Heart right ventricle (tissue), 16 donors: ENCODE measurements at regions not wholly inside any gene's neighbourhood (a gene's known extent, or its start where the extent isn't known, plus 50 kb on each side); places are given as distances from the start of the nearest gene placed in this dataset.
"Not testable (repeated sequence)": the region's sequence is repeated elsewhere in the genome, so short reads cannot be mapped to it uniquely, and the experiment has no call there.

Experiments
- ATAC-seq, 8 donors: fragments of 200-7000 bp; cut with Tn5 transposase; one replicate each; pipeline ENCODE4 v1.9.1; 2020; ENCODE audit warnings: mild to moderate bottlenecking in 8 of 8, moderate library complexity in 8 of 8, moderate number of reproducible peaks in 1 of 8
- DNase-seq, 2 donors: peaks; one replicate each; pipeline ENCODE4 v3.0.0-alpha.2; 2020
- H3K27ac ChIP-seq, 10 donors: fragments of 200-600 bp; sonication (generic) in 2 of 10; one replicate each; pipeline versions ENCODE4 v1.5.0 to v1.8.0; 2020 to 2022; ENCODE audit warnings: mild to moderate bottlenecking in 3 of 10
- H3K27me3 ChIP-seq, 7 donors: fragments of 200-600 bp; one replicate each; pipeline ENCODE4 v1.8.0; 2021 to 2022; ENCODE audit warnings: mild to moderate bottlenecking in 2 of 7
- H3K36me3 ChIP-seq, 9 donors: fragments of 200-600 bp; sonication (generic) in 1 of 9; one replicate each; pipeline versions ENCODE4 v1.5.0 to v1.8.0; 2020 to 2022; ENCODE audit warnings: mild to moderate bottlenecking in 2 of 9
- H3K4me1 ChIP-seq, 9 donors: fragments of 200-600 bp; sonication (generic) in 1 of 9; one replicate each; pipeline versions ENCODE4 v1.5.0 to v1.8.0; 2020 to 2022; ENCODE audit warnings: mild to moderate bottlenecking in 4 of 9
- H3K4me3 ChIP-seq, 10 donors: fragments of 200-600 bp; sonication (generic) in 2 of 10; one replicate each; pipeline versions ENCODE4 v1.5.0 to v1.8.0; 2020 to 2022; ENCODE audit warnings: mild to moderate bottlenecking in 7 of 10, moderate library complexity in 2 of 10
- H3K9me3 ChIP-seq, 11 donors: fragments of 200-600 bp in 10 of 11; sonication (generic) in 2 of 11; one replicate each; pipeline versions ENCODE4 v1.5.0 to v1.8.0; 2013 to 2022; ENCODE audit warnings: mild to moderate bottlenecking in 2 of 11, control low read depth in 1 of 11, moderate library complexity in 1 of 11
- WGBS, 2 donors: extraction: QIAGEN DNeasy Blood & Tissue Kit; methylation state at CpG; one replicate each; pipeline ENCODE4 v1.1.7; 2013; ENCODE audit warnings: inconsistent platforms in 1 of 2; 5-methylcytosine and 5-hydroxymethylcytosine counted together
- intact Hi-C, 10 donors: fragments of 100-400 bp; cut with DNase I; formaldehyde crosslinking; loops; one replicate each; pipeline versions ENCODE4 v1.11.1 to v1.14.2; 2022
- TF ChIP-seq, protein P1 (sequence below), 9 donors: fragments of 200-600 bp; sonication (generic) in 2 of 9; IDR thresholded peaks; one replicate each; pipeline versions ENCODE4 v1.5.0 to v1.8.0; 2021 to 2022; ENCODE audit warnings: antibody characterized with exemption in 9 of 9, mild to moderate bottlenecking in 5 of 9, moderate library complexity in 1 of 9
- donor health status: Arrhythmogenic right ventricular cardiomyopathy.
- donor health status: ischemic (EF 13 %, LVEDD 7.1; RV severe dilation, severe dysfunction).
- donor health status: healthy with polysubstance abuse.
- donor health status: DM: no; HTN: yes; CAD: no.
- donor health status: DM: no; HTN: no; CAD: no.
- donor health status: ischemic (EF 25% LVEDD 6.9; RV normal size, moderate dysfunction).
- donor health status: ischemic (EF 25% LVEDD 5.7; RV mildly dilated, moderate dysfunction).
- donor health status: healthy.
- donor health status: DM: yes; HTN: yes; CAD: no.
- donor health status: Ischemic cardiomyopathy.
- donor health status: ischemic (EF 35%, LVEDD 5.7; RV mildly dilated, moderate dysfunction).
- donor health status: nonischemic (EF 11% LVEDD 7.7; RV severe dilation, severe dysfunction).
- donor health status: DM: yes; HTN: yes; CAD: no.
- donor health status: PGD.
- donor health status: ischemic (EF 29% LVEDD 5.4; RV normal size, mild dysfunction).
- donor health status: nonischemic (EF 23%, LVEDD 6.1; RV moderate dilation, normal function).

DNA sequence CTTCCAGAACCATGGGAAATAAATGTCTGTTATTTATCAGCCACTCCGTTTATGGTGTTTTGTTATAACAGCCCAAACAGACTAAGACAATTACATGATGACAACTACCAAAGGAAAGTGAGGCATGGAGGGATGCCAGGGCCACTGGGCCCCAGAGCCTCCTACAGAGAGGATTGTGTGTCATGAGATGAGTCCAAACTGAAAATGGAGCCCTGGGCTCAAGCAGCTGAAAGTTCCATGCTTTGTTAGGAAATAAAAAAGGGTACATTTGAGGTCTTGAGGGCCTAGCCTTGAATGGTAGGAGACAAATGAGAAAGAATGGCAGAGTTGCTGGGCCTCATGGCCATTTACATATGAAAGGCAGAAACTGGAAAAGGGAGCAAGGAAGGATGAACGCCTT, 586.5 kb downstream of the CETN3 start:
- Histone ChIP-seq H3K27ac (no peak overlapping the region), H3K27me3 (no peaks in the 10 kb centered on the region), H3K9me3 (peaks cover 0 to 10% (median 0%) of the 10 kb centered on the region in 11 donors), H3K36me3 (no peaks in the 10 kb centered on the region), H3K4me3 (no peak overlapping the region), H3K4me1 (no peaks in the 10 kb centered on the region)
- no peak for ATAC-seq
- intact Hi-C loops, result no loop called here
- WGBS, 2 donors, result 87 to 91% methylated on average over 2 of the region's 2 CpGs
- DNase-seq, result no peak
- TF ChIP-seq, protein P1, sequence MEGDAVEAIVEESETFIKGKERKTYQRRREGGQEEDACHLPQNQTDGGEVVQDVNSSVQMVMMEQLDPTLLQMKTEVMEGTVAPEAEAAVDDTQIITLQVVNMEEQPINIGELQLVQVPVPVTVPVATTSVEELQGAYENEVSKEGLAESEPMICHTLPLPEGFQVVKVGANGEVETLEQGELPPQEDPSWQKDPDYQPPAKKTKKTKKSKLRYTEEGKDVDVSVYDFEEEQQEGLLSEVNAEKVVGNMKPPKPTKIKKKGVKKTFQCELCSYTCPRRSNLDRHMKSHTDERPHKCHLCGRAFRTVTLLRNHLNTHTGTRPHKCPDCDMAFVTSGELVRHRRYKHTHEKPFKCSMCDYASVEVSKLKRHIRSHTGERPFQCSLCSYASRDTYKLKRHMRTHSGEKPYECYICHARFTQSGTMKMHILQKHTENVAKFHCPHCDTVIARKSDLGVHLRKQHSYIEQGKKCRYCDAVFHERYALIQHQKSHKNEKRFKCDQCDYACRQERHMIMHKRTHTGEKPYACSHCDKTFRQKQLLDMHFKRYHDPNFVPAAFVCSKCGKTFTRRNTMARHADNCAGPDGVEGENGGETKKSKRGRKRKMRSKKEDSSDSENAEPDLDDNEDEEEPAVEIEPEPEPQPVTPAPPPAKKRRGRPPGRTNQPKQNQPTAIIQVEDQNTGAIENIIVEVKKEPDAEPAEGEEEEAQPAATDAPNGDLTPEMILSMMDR (IDR thresholded peaks at IDR 0.05), result no peak

DNA sequence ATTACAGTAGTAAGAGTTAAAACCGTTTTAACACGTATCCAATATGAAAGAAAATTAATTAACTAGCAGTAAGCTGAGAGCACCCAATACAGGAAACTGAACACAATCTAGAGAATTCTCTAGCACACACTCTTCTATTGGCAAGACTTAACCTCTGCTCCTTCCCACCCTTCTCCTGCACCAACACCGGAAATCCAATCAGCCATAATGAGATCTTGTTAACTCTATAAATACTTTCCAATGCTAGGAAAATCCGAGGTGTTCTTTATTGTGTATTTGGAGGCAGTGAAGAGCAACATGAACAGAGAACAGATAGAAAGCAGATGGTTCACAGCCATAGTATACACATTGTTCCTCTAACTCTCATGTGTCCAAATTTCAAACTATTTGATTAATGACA, 591.7 kb downstream of the CETN3 start:
- no peak for ATAC-seq
- no peaks in the 10 kb centered on the region for H3K36me3 ChIP-seq
- H3K4me3 ChIP-seq, result no peak overlapping the region
- intact Hi-C loops, result no loop called here
- no peak for DNase-seq
- H3K27me3 ChIP-seq, result no peaks in the 10 kb centered on the region
- TF ChIP-seq, protein P1 (IDR thresholded peaks at IDR 0.05), result no peak
- WGBS, 2 donors, result 39 to 57% methylated on average over 4 of the region's 4 CpGs
- peaks cover 0 to 10% (median 0%) of the 10 kb centered on the region in 11 donors for H3K9me3 ChIP-seq
- no peak overlapping the region for H3K27ac ChIP-seq
- no peaks in the 10 kb centered on the region for H3K4me1 ChIP-seq

DNA sequence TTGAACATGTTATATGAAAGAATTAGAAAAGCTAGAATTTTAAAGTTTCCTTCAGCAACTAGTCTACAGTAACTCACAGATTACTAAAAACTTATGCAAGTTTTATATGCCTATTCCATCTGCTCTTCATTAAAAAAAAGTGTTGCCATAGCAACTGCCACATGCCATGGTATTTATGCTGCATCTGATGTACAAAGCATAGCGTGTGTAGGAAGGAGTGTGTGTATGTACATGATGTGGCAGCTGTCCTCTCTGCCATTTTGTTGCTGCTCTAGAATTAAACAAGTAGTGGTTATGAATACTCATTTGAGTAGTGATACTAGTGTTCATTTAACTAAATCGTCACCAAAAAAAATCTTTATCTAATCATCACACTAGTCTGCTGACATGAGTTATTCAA, 593.5 kb downstream of the CETN3 start:
- WGBS, 2 donors, result 80 to 87% methylated on average over 2 of the region's 2 CpGs
- no peak for ATAC-seq

DNA sequence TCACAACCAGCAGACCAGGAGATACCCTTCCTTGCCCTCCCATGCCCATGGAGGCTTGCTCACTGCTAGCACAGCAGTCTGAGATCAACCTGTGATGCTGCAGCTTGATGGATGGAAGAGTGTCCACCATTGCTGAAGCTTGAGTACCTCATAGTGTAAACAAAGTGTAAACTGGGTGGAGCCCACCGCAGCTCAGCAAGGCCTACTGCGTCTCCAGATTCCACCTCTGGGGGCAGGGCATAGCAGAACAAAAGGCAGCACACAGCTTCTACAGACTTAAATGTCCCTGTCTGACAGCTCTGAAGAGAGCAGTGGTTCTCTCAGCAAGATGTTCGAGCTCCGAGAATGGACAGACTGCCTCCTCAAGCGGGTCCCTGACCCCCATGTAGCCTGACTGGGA, 608.8 kb downstream of the CETN3 start:
- H3K27me3 ChIP-seq, intact Hi-C loops, H3K4me1 ChIP-seq, H3K27ac ChIP-seq, ATAC-seq, H3K4me3 ChIP-seq, H3K36me3 ChIP-seq, DNase-seq: not testable (repeated sequence)
- peaks cover 0 to 25% (median 9%) of the 10 kb centered on the region in 11 donors for H3K9me3 ChIP-seq
- WGBS, 2 donors, result 86 to 89% methylated on average over 5 of the region's 5 CpGs

More for the DNA sequence above, 593.5 kb downstream of the CETN3 start:
- no peak for DNase-seq
- H3K27ac ChIP-seq, result no peak overlapping the region
- no peaks in the 10 kb centered on the region for H3K4me1 ChIP-seq
- no peak overlapping the region for H3K4me3 ChIP-seq
- H3K36me3 ChIP-seq, result no peaks in the 10 kb centered on the region
- H3K9me3 ChIP-seq, result peaks cover 0 to under 1% (median 0%) of the 10 kb centered on the region in 11 donors
- TF ChIP-seq, protein P1 (IDR thresholded peaks at IDR 0.05), result no peak
- intact Hi-C loops, result no loop called here
- no peaks in the 10 kb centered on the region for H3K27me3 ChIP-seq

DNA sequence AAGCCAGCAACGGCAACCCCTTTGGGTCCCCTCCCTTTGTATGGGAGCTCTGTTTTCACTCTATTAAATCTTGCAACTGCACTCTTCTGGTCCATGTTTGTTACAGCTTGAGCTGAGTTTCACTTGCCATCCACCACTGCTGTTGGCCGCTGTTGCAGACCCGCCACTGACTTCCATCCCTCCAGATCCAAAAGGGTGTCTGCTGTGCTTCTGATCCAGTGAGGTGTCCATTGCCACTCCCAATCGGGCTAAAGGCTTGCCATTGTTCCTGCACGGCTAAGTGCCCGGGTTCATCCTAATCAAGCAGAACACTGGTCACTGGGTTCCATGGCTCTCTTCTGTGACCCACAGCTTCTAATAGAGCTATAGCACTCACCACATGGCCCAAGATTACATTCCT, 615.1 kb downstream of the CETN3 start:
- H3K27ac ChIP-seq, H3K4me1 ChIP-seq, H3K27me3 ChIP-seq, ATAC-seq, DNase-seq, intact Hi-C loops, H3K36me3 ChIP-seq, H3K4me3 ChIP-seq: not testable (repeated sequence)
- peaks cover 0 to 29% (median 7%) of the 10 kb centered on the region in 11 donors for H3K9me3 ChIP-seq
- 95 to 96% methylated on average over 6 of the region's 6 CpGs for WGBS, 2 donors

DNA sequence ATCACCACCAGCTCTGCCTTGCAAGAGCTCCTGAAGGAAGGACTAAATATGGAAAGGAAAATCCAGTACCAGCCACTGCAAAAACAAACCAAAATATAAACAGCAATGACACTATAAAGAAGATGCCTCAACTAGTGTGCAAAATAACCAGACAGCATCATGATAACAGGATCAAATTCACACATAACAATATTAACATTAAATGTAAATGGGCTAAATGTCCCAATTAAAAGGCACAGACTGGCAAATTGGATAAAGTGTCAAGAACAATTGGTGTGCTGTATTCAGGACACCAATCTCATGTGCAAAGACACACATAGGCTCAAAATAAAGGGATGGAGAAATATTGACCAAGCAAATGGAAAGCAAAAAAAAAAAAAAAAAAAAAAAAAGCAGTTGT, 629.8 kb downstream of the CETN3 start:
- intact Hi-C loops, H3K27me3 ChIP-seq, H3K36me3 ChIP-seq, H3K4me3 ChIP-seq, ATAC-seq, H3K27ac ChIP-seq, H3K4me1 ChIP-seq, DNase-seq: not testable (repeated sequence)
- H3K9me3 ChIP-seq, result peaks cover 0 to 66% (median 33%) of the 10 kb centered on the region in 11 donors
